MG63 (cell line): ENCODE measurements at regions not wholly inside any gene's neighbourhood (a gene's known extent, or its start where the extent isn't known, plus 50 kb on each side); places are given as distances from the start of the nearest gene placed in this dataset.

Experiments used
- DNase-seq: peaks from one replicate; pipeline ENCODE4 v3.0.0-alpha.2; 2020
- H3K27me3 ChIP-seq: fragments of 250-450 bp; sonication (Bioruptor Pico); 2 replicates; pipeline ENCODE4 v1.5.1; 2020; ENCODE audit warnings: mild to moderate bottlenecking, moderate library complexity
- H3K36me3 ChIP-seq: fragments of 250-450 bp; sonication (Bioruptor Pico); 2 replicates; pipeline ENCODE4 v1.5.1; 2020; ENCODE audit warnings: mild to moderate bottlenecking, moderate library complexity
- H3K4me3 ChIP-seq: fragments of 250-450 bp; sonication (Bioruptor Pico); 2 replicates; pipeline ENCODE4 v1.5.1; 2020; ENCODE audit warnings: mild to moderate bottlenecking, moderate library complexity
- H3K9me3 ChIP-seq: fragments of 250-450 bp; sonication (Bioruptor Pico); 2 replicates; pipeline ENCODE4 v1.5.1; 2020; ENCODE audit warnings: mild to moderate bottlenecking, moderate library complexity

- DNase-seq, result no peak
- no peak overlapping the region for H3K4me3 ChIP-seq
- no peaks in the 10 kb centered on the region for H3K27me3 ChIP-seq
- no peaks in the 10 kb centered on the region for H3K36me3 ChIP-seq
- H3K9me3 ChIP-seq, result no peaks in the 10 kb centered on the region
Measured at GRCh38 chr1:218866507-218866906, 307.2 kb upstream of the LYPLAL1 start.

- Histone ChIP-seq H3K9me3 (no peaks in the 10 kb centered on the region), H3K36me3 (no peaks in the 10 kb centered on the region), H3K27me3 (no peaks in the 10 kb centered on the region), H3K4me3 (no peak overlapping the region)
- no peak for DNase-seq
Measured at GRCh38 chr1:218867066-218867465, 306.6 kb upstream of the LYPLAL1 start.

GRCh38 chr1:218867941-218868626, 305.6 kb upstream of the LYPLAL1 start:
- H3K36me3 ChIP-seq, result no peaks in the 10 kb centered on the region
- H3K4me3 ChIP-seq, result no peak overlapping the region
- no peaks in the 10 kb centered on the region for H3K27me3 ChIP-seq
- no peak for DNase-seq
- no peaks in the 10 kb centered on the region for H3K9me3 ChIP-seq

GRCh38 chr1:218869276-218869675, 304.4 kb upstream of the LYPLAL1 start:
- H3K4me3 ChIP-seq, result no peak overlapping the region
- no peaks in the 10 kb centered on the region for H3K27me3 ChIP-seq
- no peak for DNase-seq

GRCh38 chr1:218872026-218872425, 301.7 kb upstream of the LYPLAL1 start:
- Histone ChIP-seq H3K9me3 (no peaks in the 10 kb centered on the region), H3K36me3 (no peaks in the 10 kb centered on the region), H3K27me3 (no peaks in the 10 kb centered on the region), H3K4me3 (no peak overlapping the region)
- no peak for DNase-seq

More at GRCh38 chr1:218869276-218869675, 304.4 kb upstream of the LYPLAL1 start:
- Histone ChIP-seq H3K9me3 (no peaks in the 10 kb centered on the region), H3K36me3 (no peaks in the 10 kb centered on the region)

GRCh38 chr1:218872928-218873327, 300.8 kb upstream of the LYPLAL1 start:
- Histone ChIP-seq H3K9me3 (no peaks in the 10 kb centered on the region), H3K4me3 (no peak overlapping the region), H3K27me3 (no peaks in the 10 kb centered on the region), H3K36me3 (no peaks in the 10 kb centered on the region)
- DNase-seq, result no peak

- Histone ChIP-seq H3K4me3 (no peak overlapping the region), H3K27me3 (no peaks in the 10 kb centered on the region), H3K36me3 (no peaks in the 10 kb centered on the region), H3K9me3 (no peaks in the 10 kb centered on the region)
- no peak for DNase-seq
Measured at GRCh38 chr1:218874313-218874712, 299.4 kb upstream of the LYPLAL1 start.

GRCh38 chr1:218874801-218875400, 298.8 kb upstream of the LYPLAL1 start:
- Histone ChIP-seq H3K4me3 (no peak overlapping the region), H3K9me3 (no peaks in the 10 kb centered on the region), H3K27me3 (no peaks in the 10 kb centered on the region), H3K36me3 (no peaks in the 10 kb centered on the region)
- DNase-seq, result no peak

- Histone ChIP-seq H3K36me3 (no peaks in the 10 kb centered on the region), H3K27me3 (no peaks in the 10 kb centered on the region), H3K9me3 (no peaks in the 10 kb centered on the region), H3K4me3 (no peak overlapping the region)
- DNase-seq, result no peak
Measured at GRCh38 chr1:218878369-218878768, 295.3 kb upstream of the LYPLAL1 start.

GRCh38 chr1:218880484-218881060, 293.1 kb upstream of the LYPLAL1 start:
- Histone ChIP-seq H3K27me3 (no peaks in the 10 kb centered on the region), H3K4me3 (no peak overlapping the region), H3K36me3 (no peaks in the 10 kb centered on the region), H3K9me3 (no peaks in the 10 kb centered on the region)
- DNase-seq, result no peak

GRCh38 chr1:218882454-218882853, 291.2 kb upstream of the LYPLAL1 start:
- Histone ChIP-seq H3K9me3 (no peaks in the 10 kb centered on the region), H3K27me3 (no peaks in the 10 kb centered on the region), H3K36me3 (no peaks in the 10 kb centered on the region), H3K4me3 (no peak overlapping the region)
- DNase-seq, result no peak

GRCh38 chr1:218886101-218886871, 287.4 kb upstream of the LYPLAL1 start:
- Histone ChIP-seq H3K36me3 (no peaks in the 10 kb centered on the region), H3K9me3 (no peaks in the 10 kb centered on the region)
- peak; percentile 42 for DNase-seq

GRCh38 chr1:218887141-218887925, 286.3 kb upstream of the LYPLAL1 start:
- Histone ChIP-seq H3K4me3 (no peak overlapping the region), H3K27me3 (no peaks in the 10 kb centered on the region), H3K9me3 (no peaks in the 10 kb centered on the region), H3K36me3 (no peaks in the 10 kb centered on the region)
- peak; percentile 46 for DNase-seq

More at GRCh38 chr1:218886101-218886871, 287.4 kb upstream of the LYPLAL1 start:
- no peaks in the 10 kb centered on the region for H3K27me3 ChIP-seq
- no peak overlapping the region for H3K4me3 ChIP-seq

GRCh38 chr1:218890451-218890850, 283.2 kb upstream of the LYPLAL1 start:
- Histone ChIP-seq H3K36me3 (no peaks in the 10 kb centered on the region), H3K27me3 (no peaks in the 10 kb centered on the region), H3K9me3 (no peaks in the 10 kb centered on the region), H3K4me3 (no peak overlapping the region)
- no peak for DNase-seq

- H3K36me3 ChIP-seq, result no peaks in the 10 kb centered on the region
- DNase-seq, result no peak
- H3K27me3 ChIP-seq, result no peaks in the 10 kb centered on the region
- H3K4me3 ChIP-seq, result no peak overlapping the region
- H3K9me3 ChIP-seq, result no peaks in the 10 kb centered on the region
Measured at GRCh38 chr1:218891577-218891976, 282.1 kb upstream of the LYPLAL1 start.

- Histone ChIP-seq H3K36me3 (no peaks in the 10 kb centered on the region), H3K27me3 (no peaks in the 10 kb centered on the region), H3K4me3 (no peak overlapping the region), H3K9me3 (no peaks in the 10 kb centered on the region)
- DNase-seq, result no peak
Measured at GRCh38 chr1:218895064-218895587, 278.6 kb upstream of the LYPLAL1 start.
